Keratinocyte (primary cell): ENCODE measurements at regions not wholly inside any gene's neighbourhood (a gene's known extent, or its start where the extent isn't known, plus 50 kb on each side); places are given as distances from the start of the nearest gene placed in this dataset.

Source experiments
- DNase-seq: peaks from one replicate; pipeline ENCODE4 v3.0.0-alpha.2; 2011; ENCODE audit warnings: low read depth, missing footprints, low spot score
- FAIRE-seq: peaks from 2 replicates; lab custom pipeline; 2011; peaks lifted over from hg19 to GRCh38; lab: Jason Lieb, UNC
- H2AFZ ChIP-seq: 2 replicates; pipeline ENCODE4 v1.6.0; 2012; ENCODE audit warnings: low read length, control low read depth, inconsistent platforms; ENCODE audit not compliant: control insufficient read depth
- H3K27ac ChIP-seq: 2 replicates; pipeline ENCODE4 v1.5.1; 2011; ENCODE audit warnings: low read length; ENCODE audit not compliant: control insufficient read depth, insufficient read depth
- H3K27me3 ChIP-seq: 3 replicates; pipeline ENCODE4 v1.6.0; 2011; ENCODE audit warnings: low read length; ENCODE audit not compliant: control insufficient read depth, insufficient read depth; ENCODE audit errors: extremely low read depth
- H3K36me3 ChIP-seq, 2 experiments: 2 replicates in 1 of 2; 3 replicates in 1 of 2; pipeline ENCODE4 v1.5.1; 2011; ENCODE audit warnings: low read length in 2 of 2, mild to moderate bottlenecking in 1 of 2; ENCODE audit not compliant: control insufficient read depth in 2 of 2, insufficient read depth in 2 of 2; ENCODE audit errors: extremely low read depth in 1 of 2
- H3K4me1 ChIP-seq: 3 replicates; pipeline ENCODE4 v1.5.1; 2011; ENCODE audit warnings: low read length; ENCODE audit not compliant: control insufficient read depth, insufficient read depth; ENCODE audit errors: extremely low read depth
- H3K4me2 ChIP-seq: 3 replicates; pipeline ENCODE4 v1.6.0; 2011; ENCODE audit warnings: low read depth, low read length; ENCODE audit not compliant: control insufficient read depth, insufficient read depth; ENCODE audit errors: extremely low read depth
- H3K4me3 ChIP-seq, 3 experiments: fragments of 200-600 bp in 1 of 3; sonication (generic) in 1 of 3; 2 replicates in 2 of 3; 3 replicates in 1 of 3; pipeline ENCODE4 v1.5.1; 2011 to 2016; ENCODE audit warnings: low read length in 3 of 3, mild to moderate bottlenecking in 3 of 3, control low read depth in 2 of 3, inconsistent platforms in 1 of 3, low read depth in 1 of 3, mixed read lengths in 1 of 3, mixed run types in 1 of 3, moderate library complexity in 1 of 3; ENCODE audit not compliant: control insufficient read depth in 2 of 3, insufficient read depth in 2 of 3; ENCODE audit errors: extremely low read depth in 1 of 3
- H3K79me2 ChIP-seq: 2 replicates; pipeline ENCODE4 v1.6.0; 2012; ENCODE audit warnings: low read length; ENCODE audit not compliant: control insufficient read depth, insufficient read depth
- H3K9ac ChIP-seq: 3 replicates; pipeline ENCODE4 v1.6.0; 2011; ENCODE audit warnings: low read length; ENCODE audit not compliant: control insufficient read depth, insufficient read depth; ENCODE audit errors: extremely low read depth
- H3K9me1 ChIP-seq: 3 replicates; pipeline ENCODE4 v1.6.0; 2011; ENCODE audit warnings: low read length; ENCODE audit not compliant: control insufficient read depth, insufficient read depth; ENCODE audit errors: extremely low read depth
- H3K9me3 ChIP-seq: 2 replicates; pipeline ENCODE4 v1.5.1; 2012; ENCODE audit warnings: low read depth, low read length; ENCODE audit not compliant: control insufficient read depth
- H4K20me1 ChIP-seq: 3 replicates; pipeline ENCODE4 v1.6.0; 2011; ENCODE audit warnings: low read length; ENCODE audit not compliant: control insufficient read depth, insufficient read depth; ENCODE audit errors: extremely low read depth
- CTCF ChIP-seq, 3 experiments: IDR thresholded peaks in 1 of 3; conservative IDR thresholded peaks in 1 of 3; optimal IDR thresholded peaks in 1 of 3; 2 replicates in 2 of 3; 3 replicates in 1 of 3; pipeline versions ENCODE3 to v1.5.1; 2011; ENCODE audit warnings: low read length in 3 of 3, mild to moderate bottlenecking in 3 of 3, moderate library complexity in 2 of 3, control low read depth in 1 of 3, inconsistent platforms in 1 of 3; ENCODE audit not compliant: insufficient read depth in 2 of 3; ENCODE audit errors: extremely low read depth in 1 of 3
- EZH2 ChIP-seq: IDR thresholded peaks from one replicate; pipeline ENCODE4 v1.6.1; 2012; ENCODE audit warnings: inconsistent platforms, mild to moderate bottlenecking, low read length, moderate library complexity
- dilution Hi-C: fragments of 300-500 bp; cut with MboI; formaldehyde crosslinking; loops from one replicate; pipeline ENCODE4 v1.7.0; 2020; ENCODE audit warnings: low sequenced_read_pairs; ENCODE audit not compliant: extremely low pct_ligation_motif_present

GRCh38 chr1:36642802-36643201 is 160.1 kb upstream of the CSF3R start:
- dilution Hi-C loops: no loop called here
- no peak overlapping the region for H3K9ac ChIP-seq
- DNase-seq (no peak), FAIRE-seq (no peak)
- peaks cover 11% of the 10 kb centered on the region for H3K27me3 ChIP-seq
- H3K79me2 ChIP-seq: no peaks in the 10 kb centered on the region
- H3K9me3 ChIP-seq: no peaks in the 10 kb centered on the region
- no peaks in the 10 kb centered on the region for H3K36me3 ChIP-seq
- no peak overlapping the region for H3K4me3 ChIP-seq
- no peak overlapping the region for H2AFZ ChIP-seq
- no peak overlapping the region for H3K27ac ChIP-seq
- no peaks in the 10 kb centered on the region for H3K4me1 ChIP-seq
- H3K4me2 ChIP-seq: no peak overlapping the region
- no peaks in the 10 kb centered on the region for H4K20me1 ChIP-seq
- TF ChIP-seq EZH2 (no peak), CTCF (optimal IDR thresholded peaks at IDR 0.05 in 1 of 3, IDR thresholded peaks at IDR 0.05 in 1 of 3, conservative IDR thresholded peaks at IDR 0.05 in 1 of 3; ENCODE audit: extremely low read depth in 1 of 3, insufficient read depth in 2 of 3, low read length in 3 of 3) (no peak)
- H3K9me1 ChIP-seq: no peaks in the 10 kb centered on the region

- Histone ChIP-seq H3K4me1 (no peaks in the 10 kb centered on the region), H3K27ac (no peak overlapping the region), H3K27me3 (peaks cover 7% of the 10 kb centered on the region), H2AFZ (no peak overlapping the region), H3K9me1 (no peaks in the 10 kb centered on the region), H3K4me3 (no peak overlapping the region), H3K36me3 (no peaks in the 10 kb centered on the region), H3K9me3 (no peaks in the 10 kb centered on the region), H4K20me1 (no peaks in the 10 kb centered on the region), H3K79me2 (no peaks in the 10 kb centered on the region), H3K4me2 (no peak overlapping the region), H3K9ac (no peak overlapping the region)
- DNase-seq (no peak), FAIRE-seq (no peak)
- TF ChIP-seq EZH2 (no peak), CTCF (optimal IDR thresholded peaks at IDR 0.05 in 1 of 3, IDR thresholded peaks at IDR 0.05 in 1 of 3, conservative IDR thresholded peaks at IDR 0.05 in 1 of 3; ENCODE audit: extremely low read depth in 1 of 3, insufficient read depth in 2 of 3, low read length in 3 of 3) (no peak)
- dilution Hi-C loops: no loop called here
Measured at GRCh38 chr1:36641776-36642175, 159.1 kb upstream of the CSF3R start.
